ENCODE measurements at regions not wholly inside any gene's neighbourhood (a gene's known extent, or its start where the extent isn't known, plus 50 kb on each side); places are given as distances from the start of the nearest gene placed in this dataset.

DNA sequence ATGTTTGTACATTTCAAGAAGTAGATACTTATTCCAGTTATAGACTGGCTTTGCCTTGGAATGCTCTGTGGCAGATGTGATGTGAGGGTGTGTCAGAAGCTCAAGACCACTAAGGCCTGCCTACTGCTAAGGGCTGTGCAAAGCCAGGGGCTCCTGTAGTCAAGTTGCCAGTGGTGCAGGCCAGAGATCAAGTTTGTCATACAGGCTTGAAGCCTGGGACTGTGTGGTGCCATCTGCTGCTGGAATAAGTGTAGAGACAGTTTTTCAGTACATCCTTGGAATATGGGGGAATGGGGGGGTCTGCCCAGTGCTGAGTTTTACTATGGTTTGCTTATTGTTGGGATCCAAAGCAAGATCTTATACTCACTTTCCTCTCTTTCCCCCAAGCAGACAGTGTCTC is 649.9 kb upstream of the FOXG1 start:
- no peak overlapping the region for H3K4me2 ChIP-seq (ENCODE audit: low read depth, low read length)
- no TSS peak for BruUV-seq (replicated peaks)
- H3K27ac ChIP-seq (ENCODE audit: insufficient read depth, low read length): no peak overlapping the region
- H2BK5ac ChIP-seq (ENCODE audit: low read depth, low read length, poor library complexity, severe bottlenecking): no peak overlapping the region
- H2BK120ac ChIP-seq (ENCODE audit: low read depth, low read length): no peak overlapping the region
- H2BK20ac ChIP-seq (ENCODE audit: low read depth, low read length): no peak overlapping the region
- no peak overlapping the region for H3K56ac ChIP-seq (ENCODE audit: extremely low read depth, insufficient read depth, low read length)
- H2AFZ ChIP-seq (replicated peaks; ENCODE audit: low read length, poor library complexity): no peak overlapping the region
- H3K14ac ChIP-seq (replicated peaks; ENCODE audit: low read depth, low read length): no peak overlapping the region
- H2AK9ac ChIP-seq (replicated peaks; ENCODE audit: low read depth, low read length, poor library complexity): no peak overlapping the region
- H4K91ac ChIP-seq (ENCODE audit: insufficient read depth, low read depth, low read length): no peak overlapping the region
- H3K18ac ChIP-seq (ENCODE audit: low read depth, low read length): no peak overlapping the region
- no peaks in the 10 kb centered on the region for H3K4me1 ChIP-seq (ENCODE audit: control insufficient read depth, insufficient read depth, low read length)
- H4K20me1 ChIP-seq (ENCODE audit: insufficient read depth, low read length): no peaks in the 10 kb centered on the region
- no peak for DNase-seq
- no peak overlapping the region for H4K8ac ChIP-seq (ENCODE audit: low read depth in 2 of 2, low read length in 2 of 2)
- no peaks in the 10 kb centered on the region for H3K27me3 ChIP-seq (ENCODE audit: control insufficient read depth, insufficient read depth, low read length)
- ChIA-PET POLR2A (ENCODE audit: unreplicated experiment) (no interaction called here), CTCF (no interaction called here)
- H3K9me3 ChIP-seq (ENCODE audit: control insufficient read depth, insufficient read depth, low read length): no peaks in the 10 kb centered on the region; the same call in none of the 2 replicates
- in situ Hi-C loops (cut with MboI; ENCODE audit: low sequenced_read_pairs): no loop called here
- H3K9me1 ChIP-seq (ENCODE audit: insufficient read depth, low read length): no peaks in the 10 kb centered on the region
- ATAC-seq (ENCODE audit: low read depth): no peak
- H3K4me3 ChIP-seq (ENCODE audit: insufficient read depth, low read depth, low read length): no peak overlapping the region
- H4K5ac ChIP-seq (ENCODE audit: low read depth, low read length): no peak overlapping the region
- no peak overlapping the region for H3K9ac ChIP-seq (ENCODE audit: low read depth, low read length)
- no peak overlapping the region for H3K23ac ChIP-seq (ENCODE audit: low read depth, low read length)
- no peaks in the 10 kb centered on the region for H3K36me3 ChIP-seq (ENCODE audit: control insufficient read depth, insufficient read depth, low read length)
- H2AK5ac ChIP-seq (ENCODE audit: low read depth, low read length): no peak overlapping the region
- no peak for TF ChIP-seq MAZ (IDR thresholded peaks at IDR 0.05; ENCODE audit: borderline replicate concordance, low read depth, low read length)
- TF ChIP-seq RCOR1 (IDR thresholded peaks at IDR 0.05; ENCODE audit: insufficient replicate concordance, low read length): no peak
- TF ChIP-seq, protein P1, sequence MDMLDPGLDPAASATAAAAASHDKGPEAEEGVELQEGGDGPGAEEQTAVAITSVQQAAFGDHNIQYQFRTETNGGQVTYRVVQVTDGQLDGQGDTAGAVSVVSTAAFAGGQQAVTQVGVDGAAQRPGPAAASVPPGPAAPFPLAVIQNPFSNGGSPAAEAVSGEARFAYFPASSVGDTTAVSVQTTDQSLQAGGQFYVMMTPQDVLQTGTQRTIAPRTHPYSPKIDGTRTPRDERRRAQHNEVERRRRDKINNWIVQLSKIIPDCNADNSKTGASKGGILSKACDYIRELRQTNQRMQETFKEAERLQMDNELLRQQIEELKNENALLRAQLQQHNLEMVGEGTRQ (IDR thresholded peaks at IDR 0.05; ENCODE audit: low read depth, low read length): no peak
- TF ChIP-seq NFE2L2 (IDR thresholded peaks at IDR 0.05; ENCODE audit: low read depth, low read length): no peak
- no peak for TF ChIP-seq RFX5 (IDR thresholded peaks at IDR 0.05; ENCODE audit: low read depth, low read length)
- no peak for TF ChIP-seq POLR2A (IDR thresholded peaks at IDR 0.05; ENCODE audit: low read depth, low read length)
- no peak for TF ChIP-seq RAD21 (IDR thresholded peaks at IDR 0.05; ENCODE audit: low read length)
- TF ChIP-seq MAFK (IDR thresholded peaks at IDR 0.05; ENCODE audit: low read depth, low read length): no peak
- TF ChIP-seq SMC3 (IDR thresholded peaks at IDR 0.05; ENCODE audit: low read depth, low read length): no peak
- no peak for TF ChIP-seq CTCF (conservative IDR thresholded peaks at IDR 0.05; ENCODE audit: low read depth, low read length)
- no peak for TF ChIP-seq CEBPB (IDR thresholded peaks at IDR 0.05; ENCODE audit: low read depth, low read length)
- no peak for TF ChIP-seq MXI1 (IDR thresholded peaks at IDR 0.05; ENCODE audit: borderline replicate concordance, low read depth, low read length)
- TF ChIP-seq BHLHE40 (IDR thresholded peaks at IDR 0.05; ENCODE audit: low read depth, low read length): no peak
- intact Hi-C loops (cut with micrococcal nuclease): no loop called here
- no peak overlapping the region for H3K4ac ChIP-seq (ENCODE audit: low read depth, low read length)
- no peaks in the 10 kb centered on the region for H3K79me1 ChIP-seq (ENCODE audit: low read depth in 1 of 2, low read length in 2 of 2)
- no peak overlapping the region for H2BK15ac ChIP-seq (ENCODE audit: low read depth, low read length)
- dilution Hi-C loops (cut with HindIII; ENCODE audit: low sequenced_read_pairs, unreplicated experiment): no loop called here

All from IMR-90 (cell line).